Sigmoid colon (tissue), 6 donors: ENCODE measurements at regions not wholly inside any gene's neighbourhood (a gene's known extent, or its start where the extent isn't known, plus 50 kb on each side); places are given as distances from the start of the nearest gene placed in this dataset.

ENCODE experiments used
- DNase-seq: peaks from one replicate; pipeline ENCODE4 v3.0.0-alpha.2; 2019
- H3K27ac ChIP-seq, 4 donors: fragments of 200-600 bp; sonication (generic); one replicate each; pipeline ENCODE4 v1.5.1; 2016 to 2019; ENCODE audit warnings: mild to moderate bottlenecking in 1 of 4
- H3K27me3 ChIP-seq, 3 donors: fragments of 200-600 bp; sonication (generic); one replicate each; pipeline ENCODE4 v1.5.1; 2019; ENCODE audit warnings: mild to moderate bottlenecking in 1 of 3
- H3K36me3 ChIP-seq, 4 donors: fragments of 200-600 bp; sonication (generic); one replicate each; pipeline ENCODE4 v1.5.1; 2016 to 2019
- H3K4me1 ChIP-seq, 4 donors: fragments of 200-600 bp; sonication (generic); one replicate each; pipeline ENCODE4 v1.5.1; 2017 to 2019
- H3K4me3 ChIP-seq, 4 donors: fragments of 200-600 bp; sonication (generic); one replicate each; pipeline ENCODE4 v1.5.1; 2017 to 2019; ENCODE audit warnings: mild to moderate bottlenecking in 2 of 4, moderate library complexity in 1 of 4
- H3K9me3 ChIP-seq, 4 donors: fragments of 200-600 bp in 3 of 4; sonication (generic) in 3 of 4; one replicate each; pipeline versions ENCODE4 v1.5.1 to v1.6.1; 2013 to 2019
- EP300 ChIP-seq, 4 donors: sonication (generic); formaldehyde crosslinking; IDR thresholded peaks; one replicate each; pipeline ENCODE4 v1.6.1; 2017; ENCODE audit warnings: antibody characterized with exemption in 4 of 4
- POLR2A ChIP-seq, 2 donors: fragments of 450-650 bp; IDR thresholded peaks; one replicate each; pipeline ENCODE4 v1.6.1; 2016; ENCODE audit warnings: antibody characterized with exemption in 2 of 2, mild to moderate bottlenecking in 2 of 2, moderate library complexity in 2 of 2
- POLR2AphosphoS5 ChIP-seq, 4 donors: sonication (generic); formaldehyde crosslinking; IDR thresholded peaks; one replicate each; pipeline ENCODE4 v1.6.1; 2017; ENCODE audit warnings: antibody characterized with exemption in 4 of 4
- WGBS, 2 donors: extraction: QIAGEN DNeasy Blood & Tissue Kit; methylation state at CpG; one replicate each; pipeline ENCODE4 v1.1.7; 2013; 5-methylcytosine and 5-hydroxymethylcytosine counted together
- intact Hi-C: fragments of 100-400 bp; cut with DNase I; formaldehyde crosslinking; loops from one replicate; pipeline ENCODE4 v1.15.1; 2023
- TF ChIP-seq, protein P1 (sequence below), 4 experiments: fragments of 450-650 bp in 3 of 4; fragments of 200-600 bp in 1 of 4; IDR thresholded peaks; one replicate each; pipeline ENCODE4 v1.5.1; 2016 to 2019; ENCODE audit warnings: antibody characterized with exemption in 4 of 4, mild to moderate bottlenecking in 3 of 4, moderate library complexity in 2 of 4
- donor health status: healthy with polysubstance abuse.
- donor health status: healthy.

DNA sequence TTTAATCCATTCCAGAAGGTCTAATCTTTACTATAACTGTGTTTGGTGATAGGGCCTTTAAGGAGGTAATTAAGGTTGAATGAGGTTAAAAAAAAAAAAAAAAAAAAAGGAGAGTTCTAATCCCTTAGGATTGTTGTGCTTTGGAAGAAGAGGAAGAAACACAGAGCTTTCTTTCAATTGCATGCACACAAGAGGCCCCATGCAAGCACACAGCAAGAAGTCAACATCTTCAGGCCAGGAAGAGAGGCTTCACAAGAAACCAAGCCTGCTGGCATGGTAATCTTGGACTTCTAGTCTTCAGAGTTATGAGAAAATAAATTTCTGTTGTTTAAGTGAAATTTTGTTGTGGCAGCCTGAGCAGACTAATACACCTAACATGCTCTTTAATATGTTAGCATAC is 118.6 kb downstream of the NAA11 start:
- Histone ChIP-seq H3K9me3 (peaks cover 0 to 3% (median 0%) of the 10 kb centered on the region in 4 donors), H3K27me3 (no peaks in the 10 kb centered on the region), H3K36me3 (no peaks in the 10 kb centered on the region), H3K4me1 (peaks cover 0 to 11% (median 5%) of the 10 kb centered on the region in 4 donors), H3K4me3 (no peak overlapping the region), H3K27ac (no peak overlapping the region)
- DNase-seq: no peak
- intact Hi-C loops: no loop called here
- no peak for TF ChIP-seq POLR2AphosphoS5 (IDR thresholded peaks at IDR 0.05)
- TF ChIP-seq, protein P1, sequence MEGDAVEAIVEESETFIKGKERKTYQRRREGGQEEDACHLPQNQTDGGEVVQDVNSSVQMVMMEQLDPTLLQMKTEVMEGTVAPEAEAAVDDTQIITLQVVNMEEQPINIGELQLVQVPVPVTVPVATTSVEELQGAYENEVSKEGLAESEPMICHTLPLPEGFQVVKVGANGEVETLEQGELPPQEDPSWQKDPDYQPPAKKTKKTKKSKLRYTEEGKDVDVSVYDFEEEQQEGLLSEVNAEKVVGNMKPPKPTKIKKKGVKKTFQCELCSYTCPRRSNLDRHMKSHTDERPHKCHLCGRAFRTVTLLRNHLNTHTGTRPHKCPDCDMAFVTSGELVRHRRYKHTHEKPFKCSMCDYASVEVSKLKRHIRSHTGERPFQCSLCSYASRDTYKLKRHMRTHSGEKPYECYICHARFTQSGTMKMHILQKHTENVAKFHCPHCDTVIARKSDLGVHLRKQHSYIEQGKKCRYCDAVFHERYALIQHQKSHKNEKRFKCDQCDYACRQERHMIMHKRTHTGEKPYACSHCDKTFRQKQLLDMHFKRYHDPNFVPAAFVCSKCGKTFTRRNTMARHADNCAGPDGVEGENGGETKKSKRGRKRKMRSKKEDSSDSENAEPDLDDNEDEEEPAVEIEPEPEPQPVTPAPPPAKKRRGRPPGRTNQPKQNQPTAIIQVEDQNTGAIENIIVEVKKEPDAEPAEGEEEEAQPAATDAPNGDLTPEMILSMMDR (IDR thresholded peaks at IDR 0.05): no peak
- no peak for TF ChIP-seq EP300 (IDR thresholded peaks at IDR 0.05)
- TF ChIP-seq POLR2A (IDR thresholded peaks at IDR 0.05): no peak

DNA sequence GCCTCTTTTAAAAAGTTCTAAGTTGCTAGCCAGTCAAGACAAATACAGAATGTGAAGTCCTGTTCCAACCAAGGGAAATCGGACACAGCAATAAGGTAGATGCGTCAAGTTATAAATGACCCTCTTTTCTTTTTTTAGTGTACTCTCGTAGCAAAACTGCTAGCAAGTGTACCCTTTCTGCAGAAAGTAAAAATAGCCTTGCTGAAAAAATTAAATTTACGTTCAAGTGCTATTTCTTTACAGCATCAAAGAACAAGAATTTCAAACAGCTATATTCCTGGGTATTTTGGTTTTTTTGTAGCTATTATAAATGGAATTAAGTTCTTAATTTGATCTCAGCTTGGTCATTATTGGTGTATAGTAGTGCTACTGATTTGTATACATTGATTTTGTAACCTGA is 119.2 kb downstream of the NAA11 start:
- Histone ChIP-seq H3K27ac (no peak overlapping the region), H3K27me3 (no peaks in the 10 kb centered on the region), H3K36me3 (no peaks in the 10 kb centered on the region), H3K9me3 (peaks cover 0 to 3% (median 0%) of the 10 kb centered on the region in 4 donors), H3K4me3 (no peak overlapping the region), H3K4me1 (peaks cover 0 to 10% (median 5%) of the 10 kb centered on the region in 4 donors)
- intact Hi-C loops: no loop called here
- TF ChIP-seq, protein P1 (IDR thresholded peaks at IDR 0.05): no peak
- TF ChIP-seq POLR2AphosphoS5 (IDR thresholded peaks at IDR 0.05) (no peak), EP300 (IDR thresholded peaks at IDR 0.05) (no peak)
- no peak for DNase-seq
- 93 to 94% methylated on average over 4 of the region's 4 CpGs for WGBS, 2 donors

DNA sequence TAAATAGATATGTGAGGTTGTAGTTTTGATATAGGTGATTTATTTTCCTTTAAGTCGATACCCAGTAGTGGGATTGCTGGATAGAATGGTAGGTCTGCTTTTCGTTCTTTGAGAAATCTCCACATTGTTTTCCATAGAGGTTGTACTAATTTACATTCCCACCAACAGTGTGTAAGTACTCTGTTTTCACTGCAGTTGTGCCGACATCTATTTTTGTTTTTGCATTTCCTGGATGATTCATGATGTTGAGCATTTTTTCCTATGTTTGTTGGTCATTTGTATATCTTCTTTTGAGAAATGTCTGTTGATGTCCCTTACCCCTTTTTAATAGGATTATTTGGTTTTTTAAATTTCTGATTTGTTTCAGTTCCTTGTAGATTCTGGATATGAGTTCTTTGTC is 120.7 kb downstream of the NAA11 start:
- no peak for DNase-seq
- intact Hi-C loops: no loop called here
- Histone ChIP-seq H3K4me1 (no peaks in the 10 kb centered on the region), H3K9me3 (peaks cover 0 to 3% (median 0%) of the 10 kb centered on the region in 4 donors), H3K4me3 (no peak overlapping the region), H3K36me3 (no peaks in the 10 kb centered on the region), H3K27ac (no peak overlapping the region), H3K27me3 (no peaks in the 10 kb centered on the region)
- no peak for TF ChIP-seq EP300 (IDR thresholded peaks at IDR 0.05)
- no peak for TF ChIP-seq POLR2AphosphoS5 (IDR thresholded peaks at IDR 0.05)
- TF ChIP-seq POLR2A (IDR thresholded peaks at IDR 0.05): no peak
- WGBS, 2 donors: 82 to 86% methylated on average over 3 of the region's 3 CpGs

DNA sequence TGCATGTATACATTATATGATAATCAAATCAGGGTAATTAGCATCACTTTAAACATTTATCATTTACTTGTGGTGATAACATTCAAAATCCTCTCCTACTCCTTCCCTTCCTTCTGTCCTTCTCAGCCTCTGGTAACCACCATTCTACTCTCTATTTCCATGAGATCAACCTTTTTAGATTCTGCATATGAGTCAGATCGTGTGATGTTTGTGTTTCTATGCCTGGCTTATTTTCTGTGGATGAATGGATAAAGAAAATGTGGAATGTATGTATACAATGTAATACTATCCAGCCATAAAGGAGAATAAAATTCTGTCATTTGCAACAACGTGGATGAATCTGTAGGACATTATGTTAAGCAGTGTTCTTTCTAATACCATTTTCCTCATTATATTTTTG is 123.9 kb downstream of the NAA11 start:
- TF ChIP-seq, protein P1 (IDR thresholded peaks at IDR 0.05): no peak
- TF ChIP-seq POLR2A (IDR thresholded peaks at IDR 0.05) (no peak), POLR2AphosphoS5 (IDR thresholded peaks at IDR 0.05) (no peak), EP300 (IDR thresholded peaks at IDR 0.05) (no peak)
- Histone ChIP-seq H3K27ac (no peak overlapping the region), H3K27me3 (no peaks in the 10 kb centered on the region), H3K9me3 (peaks cover 0 to 3% (median 0%) of the 10 kb centered on the region in 4 donors), H3K4me3 (no peak overlapping the region), H3K36me3 (no peaks in the 10 kb centered on the region), H3K4me1 (peaks cover 0 to 4% (median 0%) of the 10 kb centered on the region in 4 donors)
- DNase-seq: no peak
- WGBS, 2 donors: 78 to 88% methylated on average over 2 of the region's 2 CpGs
- intact Hi-C loops: no loop called here

DNA sequence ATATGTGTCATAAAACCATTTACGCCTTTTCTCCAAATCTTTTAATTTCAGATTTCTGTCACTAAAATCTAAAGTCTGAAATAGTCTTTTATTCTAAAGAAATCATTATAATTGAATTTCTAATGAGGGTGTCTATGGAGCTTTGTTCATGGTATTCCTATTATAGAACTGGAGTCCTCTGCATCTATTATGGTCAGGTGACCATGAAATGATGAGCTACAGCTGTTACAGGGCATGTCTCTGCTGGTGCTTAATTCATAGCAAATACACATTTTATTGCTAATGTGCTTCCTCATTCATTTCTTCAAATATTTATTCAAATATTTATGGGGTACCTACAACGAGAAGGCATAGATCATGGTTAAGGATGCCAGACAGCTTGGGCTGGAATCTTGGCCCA is 126.1 kb downstream of the NAA11 start:
- no peak overlapping the region for H3K27ac ChIP-seq

More for the DNA sequence above, 126.1 kb downstream of the NAA11 start:
- Histone ChIP-seq H3K27me3 (no peaks in the 10 kb centered on the region), H3K4me3 (no peak overlapping the region), H3K9me3 (no peaks in the 10 kb centered on the region), H3K36me3 (no peaks in the 10 kb centered on the region), H3K4me1 (peaks cover 0 to 4% (median 0%) of the 10 kb centered on the region in 4 donors)
- no peak for DNase-seq
- 70 to 79% methylated on average over 2 of the region's 2 CpGs for WGBS, 2 donors
- TF ChIP-seq POLR2A (IDR thresholded peaks at IDR 0.05) (no peak), EP300 (IDR thresholded peaks at IDR 0.05) (no peak), POLR2AphosphoS5 (IDR thresholded peaks at IDR 0.05) (no peak)
- TF ChIP-seq, protein P1 (IDR thresholded peaks at IDR 0.05): no peak
- intact Hi-C loops: no loop called here
